Activated B cell treated with CpG ODN at 0.5 μM for 24 hours (primary cell): ENCODE measurements at regions not wholly inside any gene's neighbourhood (a gene's known extent, or its start where the extent isn't known, plus 50 kb on each side); places are given as distances from the start of the nearest gene placed in this dataset.

Source experiments
- ATAC-seq: fragments of 200-7000 bp; cut with Tn5 transposase; one replicate; pipeline ENCODE4 v1.10.0; 2021; ENCODE audit warnings: low read depth, mild to moderate bottlenecking, moderate library complexity
- CTCF ChIA-PET: fragments of 350-600 bp; sonication (Branson Sonifier 250); formaldehyde crosslinking; loops from one replicate; lab custom pipeline; 2021; ENCODE audit warnings: antibody characterized with exemption; lab: Charles Lee
- POLR2A ChIA-PET: fragments of 350-600 bp; sonication (Branson Sonifier 250); formaldehyde crosslinking; loops from one replicate; lab custom pipeline; 2021; ENCODE audit warnings: antibody characterized with exemption; lab: Charles Lee
- DNase-seq: peaks from one replicate; pipeline ENCODE4 v3.0.0; 2022
- H3K27ac Mint-ChIP-seq: one replicate; pipeline ENCODE4 v1.8.0; 2020; ENCODE audit warnings: mixed read lengths
- H3K27me3 Mint-ChIP-seq: one replicate; pipeline ENCODE4 v1.8.0; 2021; ENCODE audit warnings: mixed read lengths
- H3K36me3 Mint-ChIP-seq: one replicate; pipeline ENCODE4 v1.8.0; 2021; ENCODE audit warnings: low read depth, mixed read lengths
- H3K4me1 Mint-ChIP-seq: one replicate; pipeline ENCODE4 v1.8.0; 2021; ENCODE audit warnings: mixed read lengths
- H3K4me3 Mint-ChIP-seq: one replicate; pipeline ENCODE4 v1.8.0; 2020; ENCODE audit warnings: mild to moderate bottlenecking, mixed read lengths
- H3K9me3 Mint-ChIP-seq: one replicate; pipeline ENCODE4 v1.8.0; 2020; ENCODE audit warnings: mixed read lengths
- CTCF ChIP-seq: fragments of 200-600 bp; IDR thresholded peaks from one replicate; pipeline ENCODE4 v1.8.0; 2022; ENCODE audit warnings: antibody characterized with exemption, mild to moderate bottlenecking
- intact Hi-C: fragments of 100-400 bp; cut with micrococcal nuclease; formaldehyde crosslinking; loops from one replicate; pipeline ENCODE4 v1.15.1; 2024

- H3K27me3 Mint-ChIP-seq: no peaks in the 10 kb centered on the region
- H3K36me3 Mint-ChIP-seq: no peaks in the 10 kb centered on the region
- H3K4me1 Mint-ChIP-seq: no peaks in the 10 kb centered on the region
- H3K4me3 Mint-ChIP-seq: no peak overlapping the region
- ChIA-PET POLR2A (no interaction called here), CTCF (no interaction called here)
- H3K27ac Mint-ChIP-seq: no peak overlapping the region
- TF ChIP-seq CTCF: no peak
- ATAC-seq: no peak
- intact Hi-C loops: no loop called here
- DNase-seq: no peak
- no peaks in the 10 kb centered on the region for H3K9me3 Mint-ChIP-seq
Observed at GRCh38 chr2:136297312-136297711, 179.4 kb upstream of the CXCR4 start.

GRCh38 chr2:136295168-136295567, 177.2 kb upstream of the CXCR4 start:
- peaks cover 6% of the 10 kb centered on the region for H3K9me3 Mint-ChIP-seq
- DNase-seq (no peak), ATAC-seq (no peak)
- no peaks in the 10 kb centered on the region for H3K27me3 Mint-ChIP-seq
- CTCF ChIA-PET: no interaction called here
- no peak overlapping the region for H3K4me3 Mint-ChIP-seq
- no peaks in the 10 kb centered on the region for H3K36me3 Mint-ChIP-seq
- TF ChIP-seq CTCF: no peak
- POLR2A ChIA-PET: interaction anchor here (0.6 kb wide), 1 partner anchor 57 kb away, joined by 6 read pairs; no protein-coding TSS in a partner anchor
- H3K27ac Mint-ChIP-seq: no peak overlapping the region
- intact Hi-C loops: no loop called here
- no peaks in the 10 kb centered on the region for H3K4me1 Mint-ChIP-seq

- ChIA-PET POLR2A (no interaction called here), CTCF (no interaction called here)
- H3K27ac Mint-ChIP-seq: no peak overlapping the region
- ATAC-seq (no peak), DNase-seq (no peak)
- TF ChIP-seq CTCF: no peak
- no peak overlapping the region for H3K4me3 Mint-ChIP-seq
- intact Hi-C loops: no loop called here
- H3K36me3 Mint-ChIP-seq: no peaks in the 10 kb centered on the region
- no peaks in the 10 kb centered on the region for H3K27me3 Mint-ChIP-seq
- peaks cover 2% of the 10 kb centered on the region for H3K4me1 Mint-ChIP-seq
- peaks cover 6% of the 10 kb centered on the region for H3K9me3 Mint-ChIP-seq
Observed at GRCh38 chr2:136291871-136292270, 173.9 kb upstream of the CXCR4 start.

- DNase-seq: no peak
- ChIA-PET POLR2A (no interaction called here), CTCF (no interaction called here)
- TF ChIP-seq CTCF: no peak
- Mint-ChIP-seq H3K27me3 (no peaks in the 10 kb centered on the region), H3K9me3 (peaks cover 6% of the 10 kb centered on the region), H3K4me1 (peaks cover 14% of the 10 kb centered on the region), H3K36me3 (no peaks in the 10 kb centered on the region), H3K4me3 (no peak overlapping the region), H3K27ac (no peak overlapping the region)
- no peak for ATAC-seq
- intact Hi-C loops: no loop called here
Observed at GRCh38 chr2:136290326-136290725, 172.4 kb upstream of the CXCR4 start.

GRCh38 chr2:136288249-136288648, 170.3 kb upstream of the CXCR4 start:
- H3K27ac Mint-ChIP-seq: no peak overlapping the region
- intact Hi-C loops: no loop called here

More at GRCh38 chr2:136288249-136288648, 170.3 kb upstream of the CXCR4 start:
- TF ChIP-seq CTCF: no peak
- Mint-ChIP-seq H3K4me3 (no peak overlapping the region), H3K4me1 (peaks cover 32% of the 10 kb centered on the region), H3K27me3 (no peaks in the 10 kb centered on the region), H3K9me3 (peaks cover 6% of the 10 kb centered on the region), H3K36me3 (no peaks in the 10 kb centered on the region)
- CTCF ChIA-PET: no interaction called here
- ATAC-seq (no peak), DNase-seq (no peak)
- POLR2A ChIA-PET: no interaction called here
